Ovary (tissue), 7 donors: ENCODE measurements at regions not wholly inside any gene's neighbourhood (a gene's known extent, or its start where the extent isn't known, plus 50 kb on each side); places are given as distances from the start of the nearest gene placed in this dataset.

ENCODE experiments used
- DNase-seq, 5 donors: peaks; one replicate each; pipeline ENCODE4 v3.0.0-alpha.2; 2019 to 2020
- H3K27ac ChIP-seq, 2 donors: fragments of 200-600 bp; one replicate each; pipeline versions ENCODE4 v1.5.1 to v1.8.0; 2019 to 2022
- H3K27me3 ChIP-seq: fragments of 200-600 bp; one replicate; pipeline ENCODE4 v1.8.0; 2022
- H3K36me3 ChIP-seq: fragments of 200-600 bp; sonication (generic); one replicate; pipeline ENCODE4 v1.5.1; 2019
- H3K4me1 ChIP-seq: one replicate; pipeline ENCODE4 v1.8.1; 2013; ENCODE audit warnings: mild to moderate bottlenecking, moderate library complexity; ENCODE audit not compliant: insufficient read depth
- H3K4me3 ChIP-seq: fragments of 200-600 bp; sonication (generic); one replicate; pipeline ENCODE4 v1.5.1; 2017
- H3K9me3 ChIP-seq, 2 donors: fragments of 200-600 bp in 1 of 2; sonication (generic) in 1 of 2; one replicate each; pipeline versions ENCODE4 v1.5.1 to v1.8.1; 2013 to 2019; ENCODE audit warnings: mild to moderate bottlenecking in 1 of 2, moderate library complexity in 1 of 2
- CTCF ChIP-seq, 3 donors: fragments of 450-650 bp in 2 of 3; fragments of 200-600 bp in 1 of 3; IDR thresholded peaks; one replicate each; pipeline versions ENCODE4 v1.5.1 to v1.8.0; 2016 to 2022; ENCODE audit warnings: antibody characterized with exemption in 3 of 3, mild to moderate bottlenecking in 1 of 3
- EP300 ChIP-seq: sonication (generic); formaldehyde crosslinking; IDR thresholded peaks from one replicate; pipeline ENCODE4 v1.6.1; 2017; ENCODE audit warnings: antibody characterized with exemption
- POLR2A ChIP-seq: fragments of 450-650 bp; IDR thresholded peaks from one replicate; pipeline ENCODE4 v1.6.1; 2017; ENCODE audit warnings: antibody characterized with exemption, mild to moderate bottlenecking, moderate library complexity
- WGBS, 3 donors: extraction: QIAGEN DNeasy Blood & Tissue Kit in 1 of 3; methylation state at CpG; one replicate each; pipeline versions ENCODE4 v1.1.5 to v1.1.7; 2013 to 2017; 5-methylcytosine and 5-hydroxymethylcytosine counted together
- intact Hi-C, 4 donors: fragments of 100-400 bp; cut with DNase I; formaldehyde crosslinking; loops; one replicate each; pipeline versions ENCODE4 v1.11.0 to v1.15.1; 2022 to 2023
- donor health status: DM: no; HTN: no; CAD: no; lungs with moderate emphysema.
- donor health status: DM: no; HTN: no; CAD: no.
- donor health status: Bipolar disorder and iron deficiency.
- donor health status: DM: no; HTN: no; CAD: no.
- donor health status: DM: yes; HTN: yes; CAD: no.

GRCh38 chr4:11166034-11166433 lies 262.7 kb downstream of the HS3ST1 start:
- intact Hi-C loops: no loop called here
- no peaks in the 10 kb centered on the region for H3K9me3 ChIP-seq
- H3K27ac ChIP-seq: no peak overlapping the region
- H3K4me1 ChIP-seq: no peaks in the 10 kb centered on the region
- DNase-seq: no peak
- H3K27me3 ChIP-seq: no peaks in the 10 kb centered on the region
- no peaks in the 10 kb centered on the region for H3K36me3 ChIP-seq
- TF ChIP-seq EP300: no peak
- no peak for TF ChIP-seq CTCF (IDR thresholded peaks at IDR 0.05)
- no peak for TF ChIP-seq POLR2A
- H3K4me3 ChIP-seq: no peak overlapping the region
- 88 to 94% (median 92%) methylated on average over 4 of the region's 4 CpGs for whole genome bisulfite sequencing, 3 donors

DNA sequence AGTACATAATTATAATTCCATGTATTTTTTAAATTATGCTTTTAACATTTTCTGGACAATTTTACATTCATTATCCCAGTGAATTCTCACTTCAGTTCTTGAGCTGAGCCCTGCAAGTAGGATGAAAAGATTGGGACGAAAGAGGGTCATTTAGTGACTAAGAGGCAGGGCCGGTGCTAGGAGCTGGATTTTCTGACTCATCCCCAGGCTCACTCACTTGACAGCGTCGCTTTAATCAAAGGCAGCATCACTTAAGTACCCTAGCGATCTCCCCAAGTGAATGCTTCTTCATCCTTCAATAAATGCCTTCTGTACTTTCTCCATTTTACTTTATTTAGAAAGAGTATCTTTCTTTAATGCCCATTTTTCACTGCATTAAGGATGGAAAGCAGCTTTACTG lies 263.6 kb downstream of the HS3ST1 start:
- intact Hi-C loops: no loop called here
- no peak overlapping the region for H3K4me3 ChIP-seq
- 67 to 81% (median 72%) methylated on average over 5 of the region's 5 CpGs for WGBS, 3 donors
- H3K27me3 ChIP-seq: no peaks in the 10 kb centered on the region
- H3K36me3 ChIP-seq: no peaks in the 10 kb centered on the region
- no peak overlapping the region for H3K27ac ChIP-seq
- H3K4me1 ChIP-seq: no peaks in the 10 kb centered on the region
- no peak for TF ChIP-seq CTCF (IDR thresholded peaks at IDR 0.05)
- no peak for TF ChIP-seq POLR2A
- TF ChIP-seq EP300: no peak
- no peaks in the 10 kb centered on the region for H3K9me3 ChIP-seq
- no peak for DNase-seq

GRCh38 chr4:11160288-11160687 lies 268.4 kb downstream of the HS3ST1 start:
- intact Hi-C loops: no loop called here
- no peak for DNase-seq
- TF ChIP-seq EP300: no peak
- no peak for TF ChIP-seq POLR2A
- TF ChIP-seq CTCF (IDR thresholded peaks at IDR 0.05): no peak
- Histone ChIP-seq H3K27me3 (no peaks in the 10 kb centered on the region), H3K36me3 (no peaks in the 10 kb centered on the region), H3K9me3 (no peaks in the 10 kb centered on the region), H3K4me3 (no peak overlapping the region), H3K27ac (no peak overlapping the region), H3K4me1 (no peaks in the 10 kb centered on the region)

- Histone ChIP-seq H3K36me3 (no peaks in the 10 kb centered on the region), H3K9me3 (no peaks in the 10 kb centered on the region), H3K27ac (no peak overlapping the region), H3K27me3 (no peaks in the 10 kb centered on the region), H3K4me1 (no peaks in the 10 kb centered on the region), H3K4me3 (no peak overlapping the region)
- WGBS, 3 donors: 87 to 90% (median 89%) methylated on average over 1 of the region's 1 CpG
- no peak for DNase-seq
- TF ChIP-seq EP300 (no peak), POLR2A (no peak), CTCF (IDR thresholded peaks at IDR 0.05) (no peak)
- intact Hi-C loops: no loop called here
Measured at GRCh38 chr4:11158971-11159370, 269.7 kb downstream of the HS3ST1 start.
